Glomerular visceral epithelial cell (primary cell): ENCODE measurements at regions not wholly inside any gene's neighbourhood (a gene's known extent, or its start where the extent isn't known, plus 50 kb on each side); places are given as distances from the start of the nearest gene placed in this dataset.
"Not testable (repeated sequence)": the region's sequence is repeated elsewhere in the genome, so short reads cannot be mapped to it uniquely, and the experiment has no call there.

Source experiments
- DNase-seq: peaks from one replicate; pipeline ENCODE4 v3.0.0-alpha.2; 2016; ENCODE audit errors: extremely low spot score

GRCh38 chr2:35447215-35447614 is 908.4 kb upstream of the CRIM1 start:
- DNase-seq, result no peak

GRCh38 chr2:35443087-35443486 is 912.5 kb upstream of the CRIM1 start:
- no peak for DNase-seq

- not testable (repeated sequence) for DNase-seq
Observed at GRCh38 chr2:35441575-35441974, 914.0 kb upstream of the CRIM1 start.

- DNase-seq, result not testable (repeated sequence)
Observed at GRCh38 chr2:35440308-35440707, 915.3 kb upstream of the CRIM1 start.

GRCh38 chr2:35436893-35437292 is 918.7 kb upstream of the CRIM1 start:
- DNase-seq, result not testable (repeated sequence)

GRCh38 chr2:35428548-35428947 is 927.0 kb upstream of the CRIM1 start:
- DNase-seq, result peak; percentile 4

- no peak for DNase-seq
Observed at GRCh38 chr2:35421485-35421884, 934.1 kb upstream of the CRIM1 start.

GRCh38 chr2:35417293-35417692 is 938.3 kb upstream of the CRIM1 start:
- DNase-seq, result no peak

- no peak for DNase-seq
Observed at GRCh38 chr2:35416391-35417140, 939.0 kb upstream of the CRIM1 start.

GRCh38 chr2:35415942-35416341 is 939.6 kb upstream of the CRIM1 start:
- no peak for DNase-seq

- no peak for DNase-seq
Observed at GRCh38 chr2:35415282-35415681, 940.3 kb upstream of the CRIM1 start.

- DNase-seq, result peak; percentile 47
Observed at GRCh38 chr2:35410431-35411061, 945.0 kb upstream of the CRIM1 start.

GRCh38 chr2:35409762-35410161 is 945.8 kb upstream of the CRIM1 start:
- DNase-seq, result no peak

- no peak for DNase-seq
Observed at GRCh38 chr2:35408320-35408719, 947.3 kb upstream of the CRIM1 start.

GRCh38 chr2:35391736-35392442 is 963.7 kb upstream of the CRIM1 start:
- no peak for DNase-seq

GRCh38 chr2:35378791-35379190 is 976.8 kb upstream of the CRIM1 start:
- DNase-seq, result no peak

GRCh38 chr2:35374845-35375244 is 980.7 kb upstream of the CRIM1 start:
- DNase-seq, result no peak

- DNase-seq, result no peak
Observed at GRCh38 chr2:35365859-35366258, 989.7 kb upstream of the CRIM1 start.

- no peak for DNase-seq
Observed at GRCh38 chr2:35356332-35356731, 999.2 kb upstream of the CRIM1 start.

- no peak for DNase-seq
Observed at GRCh38 chr2:35355056-35355455, 1000.5 kb upstream of the CRIM1 start.

- no peak for DNase-seq
Observed at GRCh38 chr2:35347561-35347960, 1008.0 kb upstream of the CRIM1 start.

GRCh38 chr2:35343135-35343534 is 1012.4 kb upstream of the CRIM1 start:
- no peak for DNase-seq

- no peak for DNase-seq
Observed at GRCh38 chr2:35339211-35339610, 1016.4 kb upstream of the CRIM1 start.
